Left renal cortex interstitium (tissue), 4 donors: ENCODE measurements at regions not wholly inside any gene's neighbourhood (a gene's known extent, or its start where the extent isn't known, plus 50 kb on each side); places are given as distances from the start of the nearest gene placed in this dataset.
"Not testable (repeated sequence)": the region's sequence is repeated elsewhere in the genome, so short reads cannot be mapped to it uniquely, and the experiment has no call there.

Experiments used
- DNase-seq, 4 donors: peaks; one replicate each; pipeline ENCODE4 v3.0.0-alpha.2; 2013; ENCODE audit warnings: low read depth in 4 of 4, low spot score in 2 of 4, missing footprints in 1 of 4

DNA sequence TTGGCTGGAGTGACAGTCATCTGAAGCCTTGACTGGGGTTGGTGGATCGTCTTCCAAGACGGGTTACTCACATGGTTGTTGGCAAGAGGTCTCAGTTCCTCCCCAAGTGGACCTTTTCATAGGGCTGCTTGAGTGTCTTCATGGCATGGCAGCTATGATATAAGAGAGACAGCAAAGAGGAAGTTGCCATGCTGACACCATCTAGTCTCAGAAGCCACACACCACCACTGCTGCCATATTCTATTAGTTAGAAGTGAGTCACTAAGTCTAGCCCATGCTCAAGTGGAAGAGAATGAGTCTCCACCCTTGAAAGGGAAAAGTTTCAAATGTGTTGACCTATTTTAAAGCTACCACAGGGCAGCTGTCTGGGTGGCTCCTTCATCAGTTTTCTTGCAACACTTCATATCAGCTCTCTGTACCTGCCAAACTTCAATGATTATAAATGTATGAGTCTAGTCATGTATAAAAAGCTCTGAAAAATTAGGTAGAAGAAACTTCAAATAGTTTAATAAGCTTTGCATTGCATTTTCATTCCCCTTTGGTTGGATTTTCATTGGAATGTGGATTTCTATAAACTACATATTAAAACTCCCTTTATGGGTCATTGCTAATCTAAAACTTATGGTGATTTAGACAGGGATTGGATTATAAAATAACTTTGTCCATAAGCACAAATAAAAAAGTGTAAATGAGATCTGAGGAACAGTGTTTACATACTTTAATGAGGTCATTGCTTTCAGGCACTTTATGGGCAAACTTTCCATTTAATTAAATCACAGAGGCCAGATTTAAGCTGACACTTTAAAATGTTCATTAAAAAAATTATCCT is 68.0 kb upstream of the ATXN3L start:
- DNase-seq, result no peak

DNA sequence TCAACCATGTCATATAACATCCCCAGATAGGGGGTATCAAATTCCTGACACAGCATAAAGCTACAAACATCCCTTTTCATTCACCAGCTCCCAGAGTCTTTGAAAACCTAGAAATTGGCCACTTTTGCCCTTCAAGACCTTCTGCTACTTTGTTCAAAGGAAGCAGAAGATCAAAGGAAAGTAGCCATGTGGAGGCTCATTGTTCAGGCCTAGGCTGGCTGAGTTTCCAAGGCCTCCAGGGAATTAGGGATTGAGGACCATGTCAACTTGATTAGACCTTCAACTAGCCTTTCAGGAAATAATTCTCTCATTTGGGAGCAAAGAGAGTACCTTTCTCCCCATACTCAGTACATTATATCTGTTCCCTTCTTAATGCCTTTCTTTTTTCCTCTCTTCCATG is 66.8 kb upstream of the ATXN3L start:
- DNase-seq, result no peak

GRCh38 chrX:13386092-13386491 is 66.2 kb upstream of the ATXN3L start:
- DNase-seq, result no peak

DNA sequence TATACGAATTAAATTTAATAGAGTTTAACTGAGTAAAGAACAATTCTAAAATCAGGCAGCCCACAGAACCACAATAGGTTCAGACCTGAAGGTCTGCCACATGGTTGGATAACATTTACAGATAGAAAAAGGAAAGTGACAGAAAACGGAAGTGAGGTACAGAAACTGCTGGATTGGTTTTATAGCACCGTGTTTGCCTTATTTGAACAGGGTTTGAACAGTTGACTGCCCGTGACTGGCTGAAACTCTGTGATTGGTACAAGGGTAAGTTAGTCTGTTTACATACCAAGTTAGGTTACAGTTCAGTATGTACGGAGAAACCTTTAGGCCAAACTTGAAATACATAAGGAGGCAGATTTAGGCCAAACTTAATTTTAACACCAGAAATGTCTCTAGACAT is 64.1 kb upstream of the ATXN3L start:
- no peak for DNase-seq

- DNase-seq, result no peak
These were observed 61.7 kb upstream of the ATXN3L start for GRCh38 chrX:13381514-13381913.

- DNase-seq, result no peak
These were observed 60.4 kb upstream of the ATXN3L start for GRCh38 chrX:13380211-13380610.

DNA sequence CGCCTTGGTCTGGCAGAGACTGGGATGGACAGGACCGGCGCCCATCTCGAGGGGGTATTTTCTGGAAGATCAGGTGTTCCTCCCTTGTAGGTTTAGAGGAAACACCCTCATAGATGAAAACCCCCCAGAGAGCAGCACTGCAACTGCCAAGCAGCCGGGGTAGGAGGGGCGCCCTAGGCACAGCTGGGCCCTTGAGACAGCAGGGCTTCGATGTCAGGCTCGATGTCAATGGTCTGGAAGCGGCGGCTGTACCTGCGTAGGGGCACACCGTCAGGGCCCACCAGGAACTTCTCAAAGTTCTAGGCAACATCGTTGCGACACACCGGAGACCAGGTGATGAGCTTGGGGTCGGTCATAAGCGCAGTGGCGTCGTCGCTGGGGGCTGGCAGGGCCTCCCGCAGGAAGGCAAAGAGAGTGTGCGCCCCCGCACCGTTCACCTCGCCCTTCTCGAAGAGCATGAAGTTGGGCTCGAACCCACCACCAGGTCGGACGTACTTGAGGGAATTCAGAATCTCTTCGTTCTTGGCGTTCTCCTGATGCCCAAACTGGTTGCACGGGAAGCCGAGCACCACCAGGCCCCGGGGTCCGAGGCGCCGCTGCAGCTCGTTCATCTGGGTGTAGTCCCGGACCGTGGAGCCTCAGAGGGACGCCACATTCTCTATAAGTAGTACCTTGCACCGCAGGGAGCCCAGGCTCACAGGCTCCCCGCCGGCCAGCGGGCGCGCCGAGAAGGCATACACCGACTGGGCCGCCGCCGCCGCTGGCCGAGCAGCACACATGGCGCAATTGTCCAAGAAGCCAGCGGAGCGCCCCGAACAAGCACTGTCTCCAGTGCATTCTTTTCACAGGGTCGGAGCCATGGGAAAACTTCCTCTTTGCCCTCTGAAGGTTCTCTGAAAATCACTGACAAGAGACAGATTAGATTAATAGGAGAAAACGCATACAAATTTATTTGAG is 59.0 kb upstream of the ATXN3L start:
- DNase-seq, result not testable (repeated sequence)

DNA sequence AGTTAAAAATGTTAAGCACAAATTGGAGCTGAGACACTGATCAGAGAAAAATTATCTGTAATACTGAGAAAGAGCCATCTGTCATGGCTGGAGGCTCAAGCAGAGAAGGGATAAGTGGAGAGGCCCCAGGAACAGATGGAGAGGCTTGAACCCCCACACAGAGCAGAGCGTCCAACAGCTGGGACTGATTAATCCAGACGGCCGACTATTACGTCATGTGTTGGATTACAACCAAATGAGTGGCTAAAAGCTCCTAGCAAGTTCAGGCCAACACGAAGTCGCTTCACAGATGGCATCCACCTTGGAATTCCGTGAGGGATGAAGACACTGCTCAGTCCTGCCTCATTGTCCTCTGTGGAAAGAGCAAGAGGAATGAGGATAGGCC is 57.7 kb upstream of the ATXN3L start:
- DNase-seq, result no peak

GRCh38 chrX:13376857-13377549 is 57.1 kb upstream of the ATXN3L start:
- no peak for DNase-seq

DNA sequence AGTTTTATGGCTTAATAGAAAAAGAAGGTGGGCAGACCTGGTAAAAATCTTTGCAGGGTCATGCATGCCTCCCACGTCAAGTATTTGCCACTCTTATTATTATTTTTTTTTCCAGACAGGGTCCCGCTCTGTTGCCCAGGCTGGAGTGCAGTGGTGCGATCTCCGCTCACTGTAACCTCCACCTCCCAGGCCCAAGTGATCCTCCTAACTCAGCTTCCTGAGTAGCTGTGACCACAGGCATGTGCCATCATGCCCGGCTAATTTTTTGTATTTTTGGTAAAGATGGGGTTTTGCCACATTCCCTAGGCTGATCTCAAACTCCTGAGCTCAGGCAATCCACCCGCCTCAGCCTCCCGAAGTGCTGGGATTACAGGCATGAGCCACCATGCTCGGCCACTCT is 55.7 kb upstream of the ATXN3L start:
- not testable (repeated sequence) for DNase-seq

DNA sequence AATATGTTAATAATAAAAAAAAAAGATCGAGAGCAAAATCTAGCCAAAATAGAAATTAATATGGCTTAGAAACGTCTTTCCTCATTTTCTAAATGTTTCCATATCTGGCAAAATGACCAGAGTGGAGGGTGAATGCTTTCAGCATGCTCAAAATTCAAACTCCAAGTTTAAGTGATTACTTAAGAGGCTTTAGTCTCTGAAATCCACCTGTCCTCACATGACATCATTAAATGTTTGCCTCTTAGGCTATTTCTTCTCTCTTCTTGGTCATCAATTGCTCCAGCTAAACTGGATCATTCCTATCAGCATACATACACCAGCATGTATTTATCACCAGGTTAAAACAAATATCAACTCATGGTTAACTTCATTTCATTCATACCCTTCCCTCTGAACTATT is 54.5 kb upstream of the ATXN3L start:
- no peak for DNase-seq

- DNase-seq, result no peak
These were observed 53.8 kb upstream of the ATXN3L start for GRCh38 chrX:13373431-13374187.

GRCh38 chrX:13373027-13373426 is 53.2 kb upstream of the ATXN3L start:
- no peak for DNase-seq

GRCh38 chrX:13372203-13372980 is 52.5 kb upstream of the ATXN3L start:
- DNase-seq, result no peak

GRCh38 chrX:13371186-13371585 is 51.3 kb upstream of the ATXN3L start:
- DNase-seq, result no peak

- no peak for DNase-seq
These were observed 50.9 kb upstream of the ATXN3L start for GRCh38 chrX:13370713-13371112.
